GM23338 (cell line): ENCODE measurements at regions not wholly inside any gene's neighbourhood (a gene's known extent, or its start where the extent isn't known, plus 50 kb on each side); places are given as distances from the start of the nearest gene placed in this dataset.

Experiments used
- ATAC-seq: fragments of 200-7000 bp; cut with Tn5 transposase; 3 replicates; pipeline ENCODE4 v1.9.1; 2020
- DNase-seq: peaks from one replicate; pipeline ENCODE4 v3.0.0-alpha.2; 2015; ENCODE audit warnings: low spot score
- H2AFZ ChIP-seq: fragments of 200-600 bp; sonication (generic); 2 replicates; pipeline ENCODE4 v1.8.0; 2016; ENCODE audit warnings: antibody characterized with exemption, mild to moderate bottlenecking, moderate library complexity
- H3F3A ChIP-seq: fragments of 200-600 bp; sonication (generic); replicated peaks from 2 replicates; pipeline ENCODE4 v1.8.0; 2017; ENCODE audit warnings: antibody characterized with exemption, mixed run types, low read depth
- H3K27ac ChIP-seq: fragments of 200-600 bp; sonication (generic); 2 replicates; pipeline ENCODE4 v1.6.1; 2016; ENCODE audit warnings: low read depth
- H3K27me3 ChIP-seq: fragments of 200-600 bp; sonication (generic); 2 replicates; pipeline ENCODE4 v1.8.0; 2016; ENCODE audit warnings: mild to moderate bottlenecking, mixed run types, moderate library complexity; ENCODE audit not compliant: insufficient read depth
- H3K36me3 ChIP-seq: fragments of 200-600 bp; sonication (generic); 2 replicates; pipeline ENCODE4 v1.8.0; 2016; ENCODE audit warnings: mild to moderate bottlenecking; ENCODE audit not compliant: insufficient read depth
- H3K4me1 ChIP-seq: fragments of 200-600 bp; sonication (generic); 2 replicates; pipeline ENCODE4 v1.8.0; 2016; ENCODE audit warnings: mild to moderate bottlenecking, moderate library complexity; ENCODE audit not compliant: insufficient read depth
- H3K4me2 ChIP-seq: fragments of 200-600 bp; sonication (generic); 2 replicates; pipeline ENCODE4 v1.7.1; 2017; ENCODE audit warnings: mixed run types
- H3K4me3 ChIP-seq: fragments of 200-600 bp; sonication (generic); 2 replicates; pipeline ENCODE4 v1.6.1; 2016; ENCODE audit warnings: mixed run types
- H3K79me2 ChIP-seq: fragments of 200-600 bp; sonication (generic); replicated peaks from 2 replicates; pipeline ENCODE4 v1.8.0; 2017; ENCODE audit warnings: mild to moderate bottlenecking; ENCODE audit not compliant: insufficient read depth
- H3K9me2 ChIP-seq: fragments of 200-600 bp; sonication (generic); 2 replicates; pipeline ENCODE4 v1.8.0; 2017; ENCODE audit not compliant: insufficient read depth
- H4K20me1 ChIP-seq: fragments of 200-600 bp; sonication (generic); replicated peaks from 2 replicates; pipeline ENCODE4 v1.8.0; 2017; ENCODE audit warnings: mild to moderate bottlenecking; ENCODE audit not compliant: insufficient read depth
- H3K27ac Mint-ChIP-seq: 2 replicates; pipeline ENCODE4 v1.8.0; 2020; ENCODE audit warnings: inconsistent platforms, mild to moderate bottlenecking, moderate library complexity, mixed read lengths
- H3K27me3 Mint-ChIP-seq: 3 replicates; pipeline ENCODE4 v1.8.0; 2022; ENCODE audit warnings: low read depth, mild to moderate bottlenecking, moderate library complexity, mixed read lengths, inconsistent platforms; ENCODE audit not compliant: insufficient read depth, poor library complexity
- H3K36me3 Mint-ChIP-seq: 3 replicates; pipeline ENCODE4 v1.8.0; 2021; ENCODE audit warnings: low read depth, mild to moderate bottlenecking, inconsistent platforms, moderate library complexity, mixed read lengths
- H3K4me1 Mint-ChIP-seq: 3 replicates; pipeline ENCODE4 v1.8.0; 2020; ENCODE audit warnings: mild to moderate bottlenecking, inconsistent platforms, mixed read lengths
- H3K4me3 Mint-ChIP-seq: 3 replicates; pipeline ENCODE4 v1.8.0; 2021; ENCODE audit warnings: moderate library complexity, mild to moderate bottlenecking, inconsistent platforms, mixed read lengths
- H3K9me3 Mint-ChIP-seq: 3 replicates; pipeline ENCODE4 v1.8.0; 2020; ENCODE audit warnings: moderate library complexity, mild to moderate bottlenecking, inconsistent platforms, mixed read lengths
- CREB1 ChIP-seq: fragments of 250-450 bp; sonication (Bioruptor Pico); IDR thresholded peaks from 2 replicates; pipeline ENCODE4 v1.5.0; 2020; ENCODE audit warnings: low read depth, mild to moderate bottlenecking, moderate library complexity
- CTCF ChIP-seq, 2 experiments: fragments of 200-600 bp in 1 of 2; sonication (generic) in 1 of 2; conservative IDR thresholded peaks; 2 replicates each; pipeline versions ENCODE4 v1.5.1 to v1.6.1; 2016 to 2017; ENCODE audit warnings: antibody characterized with exemption in 2 of 2, low read depth in 2 of 2, mild to moderate bottlenecking in 2 of 2, moderate library complexity in 1 of 2
- ETS1 ChIP-seq: IDR thresholded peaks from 2 replicates; pipeline ENCODE4 v1.6.1; 2016; ENCODE audit warnings: antibody characterized with exemption
- EZH2 ChIP-seq: fragments of 200-600 bp; sonication (generic); IDR thresholded peaks from one replicate; pipeline ENCODE4 v1.8.0; 2017; ENCODE audit warnings: antibody characterized with exemption, mild to moderate bottlenecking, low read depth; ENCODE audit not compliant: unreplicated experiment
- EZH2phosphoT487 ChIP-seq: fragments of 200-600 bp; sonication (generic); IDR thresholded peaks from one replicate; pipeline ENCODE4 v1.8.1; 2018; ENCODE audit warnings: antibody characterized with exemption; ENCODE audit not compliant: unreplicated experiment
- JUNB ChIP-seq: IDR thresholded peaks from one replicate; pipeline ENCODE4 v1.6.1; 2016; ENCODE audit warnings: antibody characterized with exemption; ENCODE audit not compliant: unreplicated experiment
- NANOG ChIP-seq: IDR thresholded peaks from 2 replicates; pipeline ENCODE4 v1.6.1; 2016; ENCODE audit warnings: antibody characterized with exemption, borderline replicate concordance
- POLR2AphosphoS5 ChIP-seq: IDR thresholded peaks from 2 replicates; pipeline ENCODE4 v1.6.1; 2016; ENCODE audit warnings: antibody characterized with exemption, low read depth
- REST ChIP-seq: IDR thresholded peaks from one replicate; pipeline ENCODE4 v1.6.1; 2018; ENCODE audit warnings: antibody characterized with exemption; ENCODE audit not compliant: unreplicated experiment
- STAT1 ChIP-seq: IDR thresholded peaks from one replicate; pipeline ENCODE4 v1.6.1; 2016; ENCODE audit warnings: antibody characterized with exemption; ENCODE audit not compliant: unreplicated experiment
- ZNF114 ChIP-seq: fragments of 250-450 bp; sonication (Bioruptor Pico); IDR thresholded peaks from 2 replicates; pipeline ENCODE4 v1.5.0; 2020; ENCODE audit warnings: mild to moderate bottlenecking, moderate library complexity
- ZNF331 ChIP-seq: fragments of 250-450 bp; sonication (Bioruptor Pico); IDR thresholded peaks from 2 replicates; pipeline ENCODE4 v1.5.0; 2020; ENCODE audit warnings: low read depth, mild to moderate bottlenecking, moderate library complexity
- ZNF462 ChIP-seq: fragments of 250-450 bp; sonication (Bioruptor Pico); IDR thresholded peaks from 2 replicates; pipeline ENCODE4 v1.5.0; 2020; ENCODE audit warnings: mild to moderate bottlenecking, moderate library complexity

DNA sequence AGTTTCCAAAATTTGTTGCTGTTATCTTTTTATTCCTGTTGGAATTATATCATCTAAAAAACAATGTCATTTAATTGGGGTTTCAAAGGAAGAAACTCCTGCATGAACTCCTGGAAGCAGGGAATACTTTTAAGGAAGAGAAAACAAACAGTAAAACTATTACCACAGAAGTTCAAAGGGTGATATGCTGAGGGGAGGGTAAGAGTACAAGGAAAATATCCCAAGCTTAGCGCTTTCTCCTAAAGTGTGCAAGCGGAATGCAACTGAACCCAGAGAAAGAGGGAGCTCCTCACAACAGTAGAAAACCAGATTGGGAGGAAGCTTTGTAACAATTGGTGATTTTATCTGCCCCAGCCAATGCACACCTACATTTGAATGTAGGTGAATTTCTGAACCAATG lies 175.1 kb downstream of the NUFIP1 start:
- Mint-ChIP-seq H3K36me3 (no peaks in the 10 kb centered on the region), H3K27ac (no peak overlapping the region), H3K27me3 (peaks cover 4% of the 10 kb centered on the region), H3K9me3 (no peaks in the 10 kb centered on the region; the same call in 2 of the 3 replicates), H3K4me3 (no peak overlapping the region), H3K4me1 (peaks cover 34% of the 10 kb centered on the region)
- no peak for DNase-seq
- TF ChIP-seq ZNF462 (CRISPR knock-in tag) (no peak), ZNF331 (CRISPR knock-in tag) (no peak), NANOG (no peak), REST (no peak), CREB1 (no peak), STAT1 (no peak), CTCF (conservative IDR thresholded peaks at IDR 0.05; ENCODE audit: low read depth in 2 of 2) (no peak), EZH2phosphoT487 (no peak), JUNB (no peak), POLR2AphosphoS5 (no peak), EZH2 (no peak), ETS1 (no peak), ZNF114 (CRISPR knock-in tag) (no peak)
- no peaks in the 10 kb centered on the region for H3K79me2 ChIP-seq
- no peaks in the 10 kb centered on the region for H3K36me3 ChIP-seq
- H4K20me1 ChIP-seq, result no peaks in the 10 kb centered on the region
- ATAC-seq, result no peak
- H3K4me3 ChIP-seq, result no peak overlapping the region
- no peak overlapping the region for H3K4me2 ChIP-seq
- H3K4me1 ChIP-seq, result peaks cover 24% of the 10 kb centered on the region
- H3K27me3 ChIP-seq, result no peaks in the 10 kb centered on the region
- no peak overlapping the region for H3K27ac ChIP-seq
- no peaks in the 10 kb centered on the region; the same call in 1 of the 2 replicates for H3K9me2 ChIP-seq
- no peak overlapping the region for H2AFZ ChIP-seq
- H3F3A ChIP-seq, result no peaks in the 10 kb centered on the region
